ENCODE measurements at regions not wholly inside any gene's neighbourhood (a gene's known extent, or its start where the extent isn't known, plus 50 kb on each side); places are given as distances from the start of the nearest gene placed in this dataset.

- TF ChIP-seq, protein P1, sequence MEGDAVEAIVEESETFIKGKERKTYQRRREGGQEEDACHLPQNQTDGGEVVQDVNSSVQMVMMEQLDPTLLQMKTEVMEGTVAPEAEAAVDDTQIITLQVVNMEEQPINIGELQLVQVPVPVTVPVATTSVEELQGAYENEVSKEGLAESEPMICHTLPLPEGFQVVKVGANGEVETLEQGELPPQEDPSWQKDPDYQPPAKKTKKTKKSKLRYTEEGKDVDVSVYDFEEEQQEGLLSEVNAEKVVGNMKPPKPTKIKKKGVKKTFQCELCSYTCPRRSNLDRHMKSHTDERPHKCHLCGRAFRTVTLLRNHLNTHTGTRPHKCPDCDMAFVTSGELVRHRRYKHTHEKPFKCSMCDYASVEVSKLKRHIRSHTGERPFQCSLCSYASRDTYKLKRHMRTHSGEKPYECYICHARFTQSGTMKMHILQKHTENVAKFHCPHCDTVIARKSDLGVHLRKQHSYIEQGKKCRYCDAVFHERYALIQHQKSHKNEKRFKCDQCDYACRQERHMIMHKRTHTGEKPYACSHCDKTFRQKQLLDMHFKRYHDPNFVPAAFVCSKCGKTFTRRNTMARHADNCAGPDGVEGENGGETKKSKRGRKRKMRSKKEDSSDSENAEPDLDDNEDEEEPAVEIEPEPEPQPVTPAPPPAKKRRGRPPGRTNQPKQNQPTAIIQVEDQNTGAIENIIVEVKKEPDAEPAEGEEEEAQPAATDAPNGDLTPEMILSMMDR (IDR thresholded peaks at IDR 0.05; ENCODE audit: low read depth, low read length) = no peak
- H3K4me3 ChIP-seq (ENCODE audit: low read depth, low read length) = no peak overlapping the region
Measured at GRCh38 chr4:42205541-42205940, 53.1 kb upstream of the BEND4 start.

DNA sequence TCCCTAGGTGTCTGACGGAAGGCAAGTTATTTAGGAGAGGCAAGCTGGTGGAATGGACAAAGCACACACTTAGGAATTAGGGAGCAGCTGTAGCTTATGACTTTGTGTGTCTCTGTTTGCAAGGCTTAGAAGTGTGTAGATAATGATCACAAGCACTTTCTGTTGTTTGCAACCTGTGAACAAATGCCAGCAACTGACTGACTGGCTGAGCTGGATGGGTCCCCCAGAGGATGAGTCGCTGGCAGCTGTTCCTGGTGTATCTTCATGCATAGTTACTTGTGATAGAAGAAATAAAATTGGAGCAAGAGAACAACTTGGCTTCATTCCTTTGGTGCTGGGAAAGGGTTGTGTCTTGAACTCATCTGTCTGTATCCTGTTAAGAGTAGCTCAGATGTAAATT, 64.2 kb upstream of the BEND4 start:
- no peak for DNase-seq (ENCODE audit: low read depth)
- no peak overlapping the region for H3K4me3 ChIP-seq (ENCODE audit: low read depth, low read length)
- TF ChIP-seq, protein P1 (IDR thresholded peaks at IDR 0.05; ENCODE audit: low read depth, low read length) = no peak
- TF ChIP-seq POLR2A (IDR thresholded peaks at IDR 0.05; ENCODE audit: extremely low read depth, insufficient read length) (no peak), MYC (IDR thresholded peaks at IDR 0.05; ENCODE audit: low read depth, low read length) (no peak), MAX (IDR thresholded peaks at IDR 0.05; ENCODE audit: low read depth, low read length) (no peak)

More at GRCh38 chr4:42205541-42205940, 53.1 kb upstream of the BEND4 start:
- DNase-seq (ENCODE audit: low read depth) = no peak

- TF ChIP-seq, protein P1 (IDR thresholded peaks at IDR 0.05; ENCODE audit: low read depth, low read length) = no peak
- TF ChIP-seq POLR2A (IDR thresholded peaks at IDR 0.05; ENCODE audit: extremely low read depth, insufficient read length) = no peak
- DNase-seq (ENCODE audit: low read depth) = no peak
- no peak overlapping the region for H3K4me3 ChIP-seq (ENCODE audit: low read depth, low read length)
Measured at GRCh38 chr4:42225286-42225685, 72.8 kb upstream of the BEND4 start.

GRCh38 chr4:42234817-42235216, 82.4 kb upstream of the BEND4 start:
- no peak overlapping the region for H3K4me3 ChIP-seq (ENCODE audit: low read depth, low read length)
- TF ChIP-seq, protein P1 (IDR thresholded peaks at IDR 0.05; ENCODE audit: low read depth, low read length) = peak; percentile 12
- no peak for TF ChIP-seq MYC (IDR thresholded peaks at IDR 0.05; ENCODE audit: low read depth, low read length)
- DNase-seq (ENCODE audit: low read depth) = peak; percentile 27

GRCh38 chr4:42235304-42236021, 83.0 kb upstream of the BEND4 start:
- TF ChIP-seq POLR2A (IDR thresholded peaks at IDR 0.05; ENCODE audit: extremely low read depth, insufficient read length) (no peak), MAX (IDR thresholded peaks at IDR 0.05; ENCODE audit: low read depth, low read length) (no peak), MYC (IDR thresholded peaks at IDR 0.05; ENCODE audit: low read depth, low read length) (no peak)
- TF ChIP-seq, protein P1 (IDR thresholded peaks at IDR 0.05; ENCODE audit: low read depth, low read length) = no peak
- no peak for DNase-seq (ENCODE audit: low read depth)
- no peak overlapping the region for H3K4me3 ChIP-seq (ENCODE audit: low read depth, low read length)

DNA sequence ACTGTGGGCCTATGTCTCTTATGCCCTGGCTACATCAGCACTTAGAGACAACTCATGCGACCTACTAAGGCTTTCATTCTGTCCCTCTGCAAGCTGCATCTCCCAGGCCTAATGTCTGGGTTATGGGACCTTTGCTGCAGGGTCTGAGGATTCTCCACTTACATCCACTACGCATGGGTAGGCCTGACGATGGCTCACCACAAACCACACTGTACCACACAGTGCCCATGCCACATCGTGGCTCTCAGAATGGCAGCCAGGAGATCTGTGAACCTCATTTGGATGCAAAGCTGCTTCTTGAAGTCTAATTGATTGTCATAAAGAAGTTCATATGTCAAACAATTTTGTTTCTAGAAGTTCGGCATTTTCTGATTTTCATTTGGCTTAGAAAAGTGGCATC, 84.6 kb upstream of the BEND4 start:
- TF ChIP-seq POLR2A (IDR thresholded peaks at IDR 0.05; ENCODE audit: extremely low read depth, insufficient read length) (no peak), MAX (IDR thresholded peaks at IDR 0.05; ENCODE audit: low read depth, low read length) (no peak), MYC (IDR thresholded peaks at IDR 0.05; ENCODE audit: low read depth, low read length) (no peak)
- TF ChIP-seq, protein P1 (IDR thresholded peaks at IDR 0.05; ENCODE audit: low read depth, low read length) = no peak
- no peak for DNase-seq (ENCODE audit: low read depth)
- H3K4me3 ChIP-seq (ENCODE audit: low read depth, low read length) = no peak overlapping the region
